Trophoblast cell (in vitro differentiated cells and primary cell): ENCODE measurements at regions not wholly inside any gene's neighbourhood (a gene's known extent, or its start where the extent isn't known, plus 50 kb on each side); places are given as distances from the start of the nearest gene placed in this dataset.

Experiments
- DNase-seq, 2 donors: peaks; one replicate each; pipeline ENCODE4 v3.0.0-alpha.2; 2016
- H2AFZ ChIP-seq: 2 replicates; pipeline ENCODE4 v1.6.1; 2013; ENCODE audit warnings: low read length, moderate library complexity, mild to moderate bottlenecking; ENCODE audit not compliant: insufficient read depth, poor library complexity
- H2AK5ac ChIP-seq: 2 replicates; pipeline ENCODE4 v1.6.1; 2013; ENCODE audit warnings: mild to moderate bottlenecking, low read length
- H2BK120ac ChIP-seq: 2 replicates; pipeline ENCODE4 v1.6.1; 2013; ENCODE audit warnings: low read length, mild to moderate bottlenecking, moderate library complexity; ENCODE audit not compliant: insufficient read depth, poor library complexity
- H2BK12ac ChIP-seq: 2 replicates; pipeline ENCODE4 v1.6.1; 2013; ENCODE audit warnings: mild to moderate bottlenecking, low read length, moderate library complexity
- H2BK5ac ChIP-seq: 2 replicates; pipeline ENCODE4 v1.6.1; 2013; ENCODE audit warnings: low read length, low read depth, moderate library complexity, mild to moderate bottlenecking; ENCODE audit not compliant: poor library complexity
- H3K14ac ChIP-seq: 2 replicates; pipeline ENCODE4 v1.6.1; 2013; ENCODE audit warnings: mild to moderate bottlenecking, low read length
- H3K18ac ChIP-seq: 2 replicates; pipeline ENCODE4 v1.6.1; 2013; ENCODE audit warnings: mild to moderate bottlenecking, low read length
- H3K23ac ChIP-seq: 2 replicates; pipeline ENCODE4 v1.6.1; 2013; ENCODE audit warnings: low read length
- H3K27ac ChIP-seq: 2 replicates; pipeline ENCODE4 v1.5.1; 2013; ENCODE audit warnings: low read depth, mild to moderate bottlenecking, inconsistent platforms, low read length, moderate library complexity
- H3K27me3 ChIP-seq: 2 replicates; pipeline ENCODE4 v1.6.1; 2013; ENCODE audit warnings: inconsistent platforms, mild to moderate bottlenecking, low read length, moderate library complexity; ENCODE audit not compliant: insufficient read depth
- H3K36me3 ChIP-seq, 2 experiments: 1 replicate in 1 of 2; 2 replicates in 1 of 2; pipeline ENCODE4 v1.6.1; 2013; ENCODE audit warnings: low read length in 2 of 2, mild to moderate bottlenecking in 2 of 2, moderate library complexity in 1 of 2; ENCODE audit not compliant: insufficient read depth in 2 of 2, control insufficient read depth in 1 of 2
- H3K4ac ChIP-seq: 2 replicates; pipeline ENCODE4 v1.6.1; 2013; ENCODE audit warnings: low read depth, mild to moderate bottlenecking, low read length, moderate library complexity
- H3K4me1 ChIP-seq, 2 experiments: 1 replicate in 1 of 2; 2 replicates in 1 of 2; pipeline ENCODE4 v1.6.1; 2013; ENCODE audit warnings: low read length in 2 of 2, mild to moderate bottlenecking in 2 of 2, moderate library complexity in 1 of 2; ENCODE audit not compliant: insufficient read depth in 2 of 2, control insufficient read depth in 1 of 2
- H3K4me2 ChIP-seq: 2 replicates; pipeline ENCODE4 v1.6.1; 2013; ENCODE audit warnings: inconsistent platforms, mild to moderate bottlenecking, low read length, moderate library complexity
- H3K4me3 ChIP-seq: 2 replicates; pipeline ENCODE4 v1.5.1; 2013; ENCODE audit warnings: mild to moderate bottlenecking, low read depth, low read length, inconsistent platforms
- H3K79me1 ChIP-seq: one replicate; pipeline ENCODE4 v1.6.1; 2013; ENCODE audit warnings: low read length
- H3K79me2 ChIP-seq: 2 replicates; pipeline ENCODE4 v1.6.1; 2013; ENCODE audit warnings: low read length, mild to moderate bottlenecking; ENCODE audit not compliant: control insufficient read depth, insufficient read depth, poor library complexity
- H3K9ac ChIP-seq: 2 replicates; pipeline ENCODE4 v1.6.1; 2013; ENCODE audit warnings: mild to moderate bottlenecking, low read length
- H3K9me3 ChIP-seq: 2 replicates; pipeline ENCODE4 v1.6.1; 2013; ENCODE audit warnings: low read depth, mild to moderate bottlenecking, control low read depth, inconsistent platforms, low read length; ENCODE audit not compliant: insufficient read depth
- H4K12ac ChIP-seq: 2 replicates; pipeline ENCODE4 v1.6.1; 2013; ENCODE audit warnings: low read depth, mild to moderate bottlenecking, low read length, moderate library complexity
- H4K8ac ChIP-seq: 2 replicates; pipeline ENCODE4 v1.6.1; 2013; ENCODE audit warnings: low read depth, mild to moderate bottlenecking, low read length, moderate library complexity
- H4K91ac ChIP-seq: one replicate; pipeline ENCODE4 v1.6.1; 2013; ENCODE audit warnings: low read depth, mild to moderate bottlenecking, low read length, moderate library complexity
- WGBS: extraction: QIAGEN DNeasy Blood & Tissue Kit; methylation state at CpG from one replicate; pipeline ENCODE4 v1.1.7; 2013; ENCODE audit warnings: missing lambda C conversion rate; ENCODE audit not compliant: insufficient read length, insufficient coverage; ENCODE audit errors: extremely low coverage; 5-methylcytosine and 5-hydroxymethylcytosine counted together

DNA sequence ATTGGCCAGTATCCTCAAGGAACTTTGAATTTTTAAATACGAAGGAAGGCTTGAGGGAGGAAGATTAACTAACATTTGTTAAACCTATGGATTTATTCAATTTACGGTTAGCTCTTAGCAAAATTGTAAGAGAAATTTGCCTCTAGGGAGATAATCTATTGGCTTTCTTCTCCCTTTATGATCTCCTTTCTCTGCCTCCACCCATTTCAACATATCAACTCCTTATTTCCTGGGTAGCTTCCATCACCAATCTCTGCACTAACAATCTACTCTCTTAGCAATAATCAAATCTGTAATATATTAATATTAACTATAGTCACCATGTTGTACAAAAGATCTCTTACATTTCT is 233.9 kb upstream of the CSNK1A1L start:
- no peak overlapping the region for H2BK12ac ChIP-seq
- H3K4ac ChIP-seq: no peak overlapping the region
- no peak overlapping the region for H3K14ac ChIP-seq
- H2AFZ ChIP-seq: no peak overlapping the region
- no peaks in the 10 kb centered on the region for H3K4me1 ChIP-seq
- no peak for DNase-seq
- no peak overlapping the region for H3K9ac ChIP-seq
- no peak overlapping the region for H4K8ac ChIP-seq
- H3K18ac ChIP-seq: no peak overlapping the region
- H3K27ac ChIP-seq: no peak overlapping the region
- no peak overlapping the region for H2BK5ac ChIP-seq
- H3K4me3 ChIP-seq: no peak overlapping the region
- H3K9me3 ChIP-seq: peaks cover 2% of the 10 kb centered on the region
- WGBS: no CpG with 5 or more reads among the region's 2 CpGs
- no peak overlapping the region for H4K12ac ChIP-seq
- H3K27me3 ChIP-seq: no peaks in the 10 kb centered on the region
- no peak overlapping the region for H3K23ac ChIP-seq
- no peaks in the 10 kb centered on the region for H3K79me1 ChIP-seq
- H3K79me2 ChIP-seq: no peaks in the 10 kb centered on the region
- no peaks in the 10 kb centered on the region for H3K36me3 ChIP-seq
- H4K91ac ChIP-seq: no peak overlapping the region
- no peak overlapping the region for H2AK5ac ChIP-seq
- H3K4me2 ChIP-seq: no peak overlapping the region
- H2BK120ac ChIP-seq: no peak overlapping the region

DNA sequence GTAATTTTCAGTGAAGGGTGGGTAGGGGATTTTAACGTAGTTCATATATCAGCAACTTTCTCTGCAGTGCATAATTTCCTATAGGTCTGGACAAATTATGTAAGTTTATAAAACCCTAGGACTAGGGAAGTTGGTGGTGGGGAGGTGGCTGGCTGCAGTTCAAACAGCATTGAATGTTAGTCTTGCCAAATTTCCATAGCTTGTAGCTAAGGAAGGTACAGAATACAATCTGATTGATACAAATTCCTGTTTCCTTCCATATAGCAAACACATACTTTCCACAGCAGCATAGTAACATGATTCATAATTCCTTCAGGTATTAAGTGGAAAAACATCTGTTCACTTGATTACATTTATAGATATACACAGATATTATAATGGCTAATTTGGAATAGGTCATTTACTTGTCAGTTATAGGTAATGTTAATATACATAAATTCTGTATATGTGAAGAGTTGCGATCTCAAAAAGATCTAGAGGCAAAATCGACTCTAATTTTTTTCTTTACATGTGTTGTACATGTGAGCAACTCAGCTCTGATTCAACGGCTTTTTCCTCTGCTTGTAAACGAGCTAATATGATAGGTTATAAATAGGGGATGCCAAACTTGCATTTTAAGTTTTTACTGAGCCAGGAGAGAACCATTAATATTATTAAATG is 233.4 kb upstream of the CSNK1A1L start:
- H3K27ac ChIP-seq: no peak overlapping the region
- no peaks in the 10 kb centered on the region for H3K27me3 ChIP-seq
- no peak overlapping the region for H2BK12ac ChIP-seq
- no peak overlapping the region for H3K4me3 ChIP-seq
- no peak overlapping the region for H2AFZ ChIP-seq
- no peak overlapping the region for H3K14ac ChIP-seq
- no peak overlapping the region for H4K91ac ChIP-seq
- no peaks in the 10 kb centered on the region for H3K79me1 ChIP-seq
- no peaks in the 10 kb centered on the region for H3K36me3 ChIP-seq
- H4K8ac ChIP-seq: no peak overlapping the region
- peaks cover 2% of the 10 kb centered on the region for H3K9me3 ChIP-seq
- no peaks in the 10 kb centered on the region for H3K4me1 ChIP-seq
- H3K4me2 ChIP-seq: no peak overlapping the region
- no peak for DNase-seq
- H3K23ac ChIP-seq: no peak overlapping the region
- no peak overlapping the region for H2BK5ac ChIP-seq
- H3K9ac ChIP-seq: no peak overlapping the region
- no peak overlapping the region for H2BK120ac ChIP-seq
- WGBS: no CpG with 5 or more reads among the region's 5 CpGs
- H4K12ac ChIP-seq: no peak overlapping the region
- no peaks in the 10 kb centered on the region for H3K79me2 ChIP-seq
- H3K4ac ChIP-seq: no peak overlapping the region
- no peak overlapping the region for H2AK5ac ChIP-seq
- no peak overlapping the region for H3K18ac ChIP-seq

DNA sequence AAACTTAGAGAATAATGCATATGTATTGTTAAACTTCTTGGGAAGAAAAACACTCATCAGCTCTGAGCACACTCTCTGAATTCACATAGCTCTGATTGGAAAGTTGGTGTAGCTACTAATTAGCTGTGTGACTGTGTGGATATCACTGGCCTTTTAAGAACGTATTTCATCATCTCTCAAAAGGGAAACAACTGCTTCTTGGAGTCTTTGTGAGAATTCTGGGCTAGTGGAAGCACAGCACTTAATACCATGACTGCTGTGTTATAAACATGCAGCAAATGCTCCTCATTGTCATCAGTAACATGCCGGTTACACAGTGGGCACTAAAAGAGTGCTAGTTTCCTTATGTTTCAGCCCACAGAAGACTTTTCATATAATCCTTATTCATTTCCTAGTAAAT is 220.9 kb upstream of the CSNK1A1L start:
- DNase-seq: no peak
- no peaks in the 10 kb centered on the region for H3K9me3 ChIP-seq
- no peak overlapping the region for H2AK5ac ChIP-seq
- H3K27me3 ChIP-seq: no peaks in the 10 kb centered on the region
- H2AFZ ChIP-seq: no peak overlapping the region
- no peak overlapping the region for H3K9ac ChIP-seq
- no peaks in the 10 kb centered on the region for H3K4me1 ChIP-seq
- no peak overlapping the region for H4K91ac ChIP-seq
- H3K4me2 ChIP-seq: no peak overlapping the region
- no peak overlapping the region for H2BK12ac ChIP-seq
- no peaks in the 10 kb centered on the region for H3K79me2 ChIP-seq
- H3K27ac ChIP-seq: peak overlapping the region; percentile 62
- H4K8ac ChIP-seq: no peak overlapping the region
- no peaks in the 10 kb centered on the region for H3K79me1 ChIP-seq
- H2BK5ac ChIP-seq: no peak overlapping the region
- no peak overlapping the region for H3K23ac ChIP-seq
- WGBS: no CpG with 5 or more reads among the region's 2 CpGs
- H3K14ac ChIP-seq: no peak overlapping the region
- H4K12ac ChIP-seq: no peak overlapping the region
- H3K4me3 ChIP-seq: no peak overlapping the region
- no peaks in the 10 kb centered on the region for H3K36me3 ChIP-seq
- H3K4ac ChIP-seq: no peak overlapping the region
- no peak overlapping the region for H2BK120ac ChIP-seq
- H3K18ac ChIP-seq: no peak overlapping the region

DNA sequence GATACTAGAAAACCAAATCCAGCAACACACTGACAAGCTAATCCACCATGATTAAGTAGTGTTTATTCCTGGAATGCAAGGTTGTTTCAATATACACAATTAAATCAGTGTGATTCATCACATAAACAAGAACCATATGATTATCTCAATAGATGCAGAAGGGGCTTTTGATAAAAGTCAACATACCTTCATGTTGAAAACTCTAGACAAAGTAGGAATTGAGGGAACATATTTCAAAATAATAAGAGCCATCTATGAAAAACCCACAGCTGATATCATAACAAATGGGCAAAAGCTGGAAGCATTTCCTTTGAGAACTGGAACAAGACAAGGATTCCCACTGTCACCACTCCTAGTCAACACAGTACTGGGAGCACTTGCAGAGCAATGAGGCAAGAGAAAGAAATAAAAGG is 213.6 kb upstream of the CSNK1A1L start:
- Histone ChIP-seq H4K8ac (no peak overlapping the region), H3K4me2 (no peak overlapping the region), H3K18ac (no peak overlapping the region), H2BK5ac (no peak overlapping the region), H3K4me1 (no peaks in the 10 kb centered on the region), H3K79me2 (no peaks in the 10 kb centered on the region), H3K14ac (no peak overlapping the region), H4K12ac (no peak overlapping the region), H2AFZ (no peak overlapping the region), H3K23ac (no peak overlapping the region), H3K4me3 (no peak overlapping the region), H3K27me3 (no peaks in the 10 kb centered on the region), H4K91ac (no peak overlapping the region), H3K79me1 (no peaks in the 10 kb centered on the region), H2AK5ac (no peak overlapping the region), H3K4ac (no peak overlapping the region), H3K9me3 (peaks cover 4% of the 10 kb centered on the region), H2BK12ac (no peak overlapping the region), H3K27ac (no peak overlapping the region), H3K9ac (no peak overlapping the region), H2BK120ac (no peak overlapping the region), H3K36me3 (no peaks in the 10 kb centered on the region)
- DNase-seq: no peak
